Endothelial cell of umbilical vein (primary cell): ENCODE measurements at regions not wholly inside any gene's neighbourhood (a gene's known extent, or its start where the extent isn't known, plus 50 kb on each side); places are given as distances from the start of the nearest gene placed in this dataset.

ENCODE experiments used
- CTCF ChIP-seq, 2 donors: IDR thresholded peaks; 1 replicate in 1 of 2; 2 replicates in 1 of 2; pipeline ENCODE4 v1.5.1; 2011; ENCODE audit warnings: low read length in 2 of 2, mild to moderate bottlenecking in 2 of 2, moderate library complexity in 2 of 2, control low read depth in 1 of 2, inconsistent platforms in 1 of 2, low read depth in 1 of 2; ENCODE audit not compliant: insufficient read depth in 1 of 2; ENCODE audit errors: extremely low read depth in 1 of 2
- EZH2 ChIP-seq: IDR thresholded peaks from 2 replicates; pipeline ENCODE4 v1.6.1; 2012; ENCODE audit warnings: borderline replicate concordance, low read depth, mild to moderate bottlenecking, moderate library complexity, low read length, inconsistent platforms; ENCODE audit not compliant: severe bottlenecking
- FOS ChIP-seq: IDR thresholded peaks from 2 replicates; pipeline ENCODE4 v1.6.1; 2011; ENCODE audit warnings: mild to moderate bottlenecking, low read length, moderate library complexity, borderline replicate concordance; ENCODE audit not compliant: insufficient read depth
- JUN ChIP-seq: IDR thresholded peaks from 2 replicates; pipeline ENCODE4 v1.6.1; 2011; ENCODE audit warnings: borderline replicate concordance, low read depth; ENCODE audit not compliant: insufficient read length, insufficient read depth
- MYC ChIP-seq: IDR thresholded peaks from one replicate; pipeline ENCODE4 v1.6.1; 2011; ENCODE audit warnings: mild to moderate bottlenecking, low read depth, low read length
- POLR2A ChIP-seq: IDR thresholded peaks from 2 replicates; pipeline ENCODE4 v1.6.1; 2012; ENCODE audit warnings: low read depth, mild to moderate bottlenecking, control low read depth, low read length
- POLR2AphosphoS5 ChIP-seq: IDR thresholded peaks from 2 replicates; pipeline ENCODE4 v1.6.1; 2012; ENCODE audit warnings: low read depth, mild to moderate bottlenecking, control low read depth, low read length, moderate library complexity; ENCODE audit not compliant: insufficient read depth
- TF ChIP-seq, protein P1 (sequence below): IDR thresholded peaks from 2 replicates; pipeline ENCODE4 v1.6.1; 2011; ENCODE audit not compliant: insufficient read depth, insufficient read length

GRCh38 chr12:19963972-19964371, 404.4 kb upstream of the PDE3A start:
- no peak for TF ChIP-seq CTCF (IDR thresholded peaks at IDR 0.05; ENCODE audit: extremely low read depth in 1 of 2, insufficient read depth in 1 of 2, low read depth in 1 of 2, low read length in 2 of 2)
- no peak for TF ChIP-seq JUN
- TF ChIP-seq FOS: no peak
- TF ChIP-seq POLR2A: no peak
- TF ChIP-seq, protein P1, sequence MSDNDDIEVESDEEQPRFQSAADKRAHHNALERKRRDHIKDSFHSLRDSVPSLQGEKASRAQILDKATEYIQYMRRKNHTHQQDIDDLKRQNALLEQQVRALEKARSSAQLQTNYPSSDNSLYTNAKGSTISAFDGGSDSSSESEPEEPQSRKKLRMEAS: no peak
- no peak for TF ChIP-seq EZH2
- TF ChIP-seq POLR2AphosphoS5: no peak
- no peak for TF ChIP-seq MYC
